ENCODE measurements at regions not wholly inside any gene's neighbourhood (a gene's known extent, or its start where the extent isn't known, plus 50 kb on each side); places are given as distances from the start of the nearest gene placed in this dataset.

DNA sequence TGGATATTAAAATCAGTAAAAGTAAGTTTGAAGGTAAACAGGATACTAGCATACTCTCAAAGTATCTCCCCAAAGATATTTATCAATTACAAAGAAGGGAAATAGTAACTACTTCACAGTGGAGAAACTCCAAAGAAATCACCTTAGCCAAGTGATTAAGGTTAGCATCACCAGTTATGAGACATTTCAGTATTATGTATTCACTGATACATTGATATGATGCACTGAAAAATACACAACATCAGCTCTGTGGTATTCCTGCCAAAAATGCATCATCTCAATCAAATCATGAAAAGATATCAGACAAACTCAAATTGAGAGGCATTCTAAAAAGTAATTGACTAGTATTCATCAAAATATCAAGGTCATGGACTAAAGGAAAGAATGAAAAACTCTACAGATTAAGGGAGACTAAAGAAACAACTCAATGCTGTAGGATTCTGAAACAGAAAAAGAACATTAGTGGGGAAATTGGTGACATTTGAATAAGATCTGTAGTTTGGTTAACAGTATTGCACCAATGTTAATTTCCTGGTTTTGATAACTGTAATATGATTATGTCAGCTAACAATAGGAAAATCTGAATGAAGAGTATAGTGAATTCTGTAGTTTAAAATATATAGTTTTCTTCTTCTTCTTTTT, 215.4 kb downstream of the UACA start:
- no peak for DNase-seq

- DNase-seq, result no peak
Measured at GRCh38 chr15:70545526-70545925, 217.8 kb downstream of the UACA start.

DNA sequence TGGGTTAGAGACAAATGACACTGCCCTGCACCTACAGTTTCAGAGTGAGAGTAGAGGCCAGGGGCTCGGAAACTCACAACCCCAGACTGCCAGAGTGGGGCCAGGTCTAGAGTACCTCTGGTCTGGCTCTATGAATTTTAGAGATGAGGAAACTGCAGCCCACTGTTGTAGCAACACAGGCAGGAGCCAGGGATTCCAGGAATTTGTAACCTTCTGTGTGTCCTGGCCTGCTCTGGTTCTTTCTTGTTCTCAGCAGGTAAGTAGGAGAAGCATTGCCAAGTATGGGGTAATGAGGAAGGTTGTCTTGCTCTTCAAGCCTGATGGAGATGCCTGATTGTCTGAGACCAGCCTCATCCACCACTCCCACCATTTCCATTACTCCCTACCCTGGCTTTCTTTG, 221.8 kb downstream of the UACA start:
- DNase-seq, result peak; percentile 71

GRCh38 chr15:70539912-70540530, 223.3 kb downstream of the UACA start:
- DNase-seq, result peak; percentile 36

DNA sequence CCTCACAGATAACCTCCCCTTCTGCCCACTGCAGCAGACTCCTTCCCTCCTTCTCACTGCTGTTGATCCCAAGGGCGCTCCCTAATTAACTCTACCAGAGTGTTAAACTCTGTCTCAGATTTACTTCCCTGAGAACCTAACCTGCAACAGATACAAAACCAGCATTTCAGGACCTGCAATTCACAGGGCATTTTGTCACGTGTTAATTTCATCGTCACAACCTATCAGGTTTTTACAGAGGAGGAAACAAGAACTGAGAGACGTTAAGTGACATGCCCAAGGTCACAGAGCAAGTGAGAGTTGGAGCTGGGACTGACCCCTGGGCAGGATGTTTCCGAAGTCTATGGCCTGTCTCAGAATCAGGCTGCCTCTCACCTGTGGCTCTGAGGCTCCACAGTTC, 223.9 kb downstream of the UACA start:
- DNase-seq, result no peak

DNA sequence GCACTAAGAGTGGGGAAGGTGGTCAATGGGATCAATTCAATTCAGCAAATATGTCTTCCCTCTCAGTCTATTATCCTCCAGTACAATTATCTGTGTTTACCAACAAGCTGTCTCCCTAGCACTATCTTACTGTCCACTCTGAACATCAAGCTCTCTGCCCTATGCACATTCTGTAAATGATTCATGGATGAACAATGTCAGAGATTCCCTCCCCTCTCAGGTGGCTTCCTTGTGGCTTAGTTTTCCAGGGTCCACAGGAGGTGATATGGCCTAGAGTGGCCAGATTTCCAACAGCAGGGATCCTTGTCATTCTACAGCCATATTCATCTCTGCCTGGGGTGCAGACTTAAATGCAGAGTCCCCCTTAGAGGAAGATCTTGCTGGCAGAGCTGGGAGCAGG, 225.1 kb downstream of the UACA start:
- DNase-seq, result no peak

GRCh38 chr15:70535955-70536338, 227.4 kb downstream of the UACA start:
- no peak for DNase-seq

DNA sequence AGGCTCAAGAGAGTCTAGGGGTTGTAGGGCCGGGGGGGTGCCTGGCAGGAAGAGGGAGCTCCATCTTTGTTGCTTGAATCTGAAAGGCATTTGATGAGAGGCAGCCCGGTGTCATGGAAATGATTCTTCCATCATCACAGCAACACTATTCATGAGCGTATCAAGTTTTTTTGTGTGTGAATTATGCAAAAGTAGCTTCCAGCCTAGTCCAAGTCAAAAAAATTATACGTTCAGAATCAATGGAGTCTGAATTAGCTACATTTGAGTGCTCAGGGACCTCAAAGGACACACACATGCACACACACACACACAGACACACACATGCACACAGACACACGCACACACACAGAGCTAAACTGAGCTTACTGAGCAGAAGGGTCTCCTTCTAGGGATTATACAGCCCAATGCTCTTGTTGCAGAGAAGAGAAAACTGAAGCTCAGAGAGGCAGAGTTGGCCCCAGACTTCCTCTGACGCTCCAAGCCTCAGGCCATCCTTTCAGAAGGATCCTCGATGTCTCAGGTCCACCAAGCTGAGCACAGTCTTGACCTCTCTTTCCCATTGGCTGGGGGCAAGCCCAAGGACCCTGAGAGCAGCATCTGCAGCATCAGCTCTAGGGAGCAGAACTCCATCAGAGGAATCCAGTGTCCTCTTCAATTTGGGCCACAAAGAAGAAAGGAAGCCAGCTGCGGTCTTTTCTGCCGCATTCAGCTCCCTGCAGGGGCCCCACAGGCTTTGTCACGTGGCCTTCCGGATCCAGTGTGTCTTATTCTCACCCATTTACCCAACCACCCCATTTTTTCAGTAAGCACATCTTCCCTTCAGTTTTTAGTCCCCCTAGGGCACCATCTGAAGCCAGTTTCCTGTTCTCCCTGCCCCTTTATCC, 228.0 kb downstream of the UACA start:
- DNase-seq, result no peak

DNA sequence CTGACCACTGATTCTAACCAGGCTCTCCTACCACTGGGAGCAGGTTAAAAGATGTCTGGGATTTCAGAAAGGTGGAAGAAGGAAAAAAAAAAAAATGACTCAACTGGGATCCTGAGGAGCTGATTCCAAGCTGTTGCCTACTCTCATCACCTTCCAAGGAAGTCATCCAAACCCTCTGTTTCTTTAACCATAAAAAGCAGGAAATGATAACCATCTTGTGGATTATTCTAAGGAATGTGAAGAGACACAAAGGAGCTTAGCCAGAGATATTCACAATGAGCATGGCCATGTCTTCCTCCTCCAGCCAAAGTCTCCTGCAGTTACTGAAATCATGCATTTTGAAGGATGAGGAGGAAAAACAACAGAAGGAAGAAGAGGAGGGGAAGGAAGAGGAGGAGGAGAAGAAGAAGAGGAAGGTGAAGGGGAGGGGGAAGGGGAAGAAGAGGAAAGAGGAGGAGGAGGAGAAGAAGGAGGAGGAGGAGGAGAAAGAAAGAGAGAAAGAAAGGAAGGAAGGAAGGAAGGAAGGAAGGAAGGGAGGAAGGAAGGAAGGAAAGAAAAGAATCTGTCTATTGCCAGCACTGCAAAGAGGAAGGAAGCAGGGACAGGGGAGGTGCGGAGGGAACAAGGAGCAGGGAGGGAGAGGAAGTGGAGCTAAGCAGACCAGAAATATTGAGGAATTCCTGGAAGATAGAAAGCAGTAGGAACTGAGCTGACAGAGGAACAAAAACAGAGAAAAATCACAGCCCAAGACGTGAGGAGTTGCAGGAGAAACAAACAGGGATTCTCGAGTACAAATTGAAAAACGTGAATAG, 229.2 kb downstream of the UACA start:
- no peak for DNase-seq

DNA sequence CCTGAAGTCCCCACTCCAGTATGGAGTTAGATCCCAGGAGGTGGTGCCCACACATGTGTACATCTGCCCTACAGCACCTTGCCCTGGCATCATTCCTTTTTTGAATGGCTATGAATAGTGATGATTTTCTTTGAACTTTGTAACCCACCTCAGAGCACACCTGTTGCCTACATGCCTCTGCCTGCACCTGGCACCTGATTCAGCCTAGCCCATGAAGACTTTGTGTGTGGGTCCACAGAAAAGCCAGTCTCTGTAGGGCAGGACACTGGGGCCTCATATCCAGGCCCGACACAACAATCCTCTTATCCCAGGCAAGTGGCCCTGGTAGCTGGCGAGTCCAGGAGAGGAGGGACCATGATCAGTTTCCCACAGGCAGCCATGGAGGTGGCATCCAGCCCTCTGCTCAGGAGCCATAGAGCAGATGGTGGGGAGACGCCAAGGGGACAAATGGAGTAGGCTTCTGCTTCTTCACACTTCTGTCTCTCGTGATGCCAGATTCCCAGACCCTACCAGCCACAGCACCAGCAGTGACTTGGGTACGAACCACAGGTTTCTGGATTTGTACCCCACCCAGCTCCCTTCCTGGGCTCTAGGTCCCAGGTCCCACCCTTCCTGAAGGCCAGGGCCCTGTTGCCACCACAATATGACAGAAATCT, 230.7 kb downstream of the UACA start:
- peak; percentile 6 for DNase-seq

DNA sequence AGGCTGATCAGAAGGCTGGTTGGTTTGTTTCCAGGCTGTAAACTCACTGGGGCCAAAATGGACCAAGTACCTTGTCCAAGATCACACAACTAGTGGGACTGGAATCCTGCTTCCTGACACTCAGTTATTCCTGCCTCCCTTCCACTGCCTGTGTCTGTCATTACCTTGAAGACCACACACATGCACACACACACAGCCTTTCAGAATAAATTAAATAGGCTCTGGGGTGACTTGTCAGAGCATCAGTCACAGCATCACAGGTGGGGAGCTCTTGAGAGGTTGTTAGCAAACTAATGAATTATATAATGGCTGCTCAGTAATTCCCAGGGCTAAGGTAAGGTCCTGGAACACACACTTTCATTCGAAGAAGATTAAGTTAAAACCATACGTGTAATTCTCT, 231.8 kb downstream of the UACA start:
- peak; percentile 13 for DNase-seq

GRCh38 chr15:70530906-70531305, 232.5 kb downstream of the UACA start:
- DNase-seq, result no peak

GRCh38 chr15:70530503-70530902, 232.9 kb downstream of the UACA start:
- DNase-seq, result no peak

- no peak for DNase-seq
Measured at GRCh38 chr15:70530017-70530499, 233.3 kb downstream of the UACA start.

- DNase-seq, result peak; percentile 5
Measured at GRCh38 chr15:70528816-70529215, 234.5 kb downstream of the UACA start.

- peak; percentile 9 for DNase-seq
Measured at GRCh38 chr15:70528270-70528706, 235.1 kb downstream of the UACA start.

GRCh38 chr15:70526974-70527325, 236.4 kb downstream of the UACA start:
- peak; percentile 71 for DNase-seq

GRCh38 chr15:70526221-70526973, 237.0 kb downstream of the UACA start:
- peak; percentile 98 for DNase-seq

DNA sequence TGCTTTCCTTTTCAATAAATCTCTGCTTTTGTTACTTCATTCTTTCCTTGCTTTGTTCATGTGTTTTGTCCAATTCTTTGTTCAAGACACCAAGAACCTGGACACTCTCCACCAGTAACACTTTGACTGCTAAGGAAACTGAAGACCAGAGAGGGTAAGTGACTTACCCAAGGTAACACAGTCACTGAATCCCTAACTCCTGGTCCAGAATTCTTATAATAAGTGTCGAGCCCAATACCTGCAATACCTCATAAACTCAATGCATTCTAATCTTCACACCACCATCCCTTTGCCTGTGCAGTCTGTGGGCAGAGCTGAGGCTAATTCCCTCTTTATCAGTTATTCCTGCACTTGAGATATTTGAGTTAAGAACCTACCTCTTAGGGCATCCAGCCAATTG, 237.8 kb downstream of the UACA start:
- no peak for DNase-seq

- peak; percentile 90 for DNase-seq
Measured at GRCh38 chr15:70524470-70524869, 238.9 kb downstream of the UACA start.

- DNase-seq, result peak; percentile 7
Measured at GRCh38 chr15:70523616-70524015, 239.7 kb downstream of the UACA start.

GRCh38 chr15:70523192-70523591, 240.2 kb downstream of the UACA start:
- no peak for DNase-seq
